Activated naive CD4-positive, alpha-beta T cell treated with anti-CD3 and anti-CD28 coated beads for 36 hours (primary cell): ENCODE measurements at regions not wholly inside any gene's neighbourhood (a gene's known extent, or its start where the extent isn't known, plus 50 kb on each side); places are given as distances from the start of the nearest gene placed in this dataset.

ENCODE experiments used
- CTCF ChIA-PET: fragments of 350-600 bp; sonication (Branson Sonifier 250); formaldehyde crosslinking; loops from one replicate; lab custom pipeline; 2021; ENCODE audit warnings: antibody characterized with exemption; lab: Charles Lee
- DNase-seq: peaks from one replicate; pipeline ENCODE4 v3.0.0-alpha.2; 2020
- H3K27ac Mint-ChIP-seq: one replicate; pipeline ENCODE4 v1.8.0; 2021; ENCODE audit warnings: mild to moderate bottlenecking, mixed read lengths
- H3K27me3 Mint-ChIP-seq: one replicate; pipeline ENCODE4 v1.8.0; 2021; ENCODE audit warnings: low read depth, mixed read lengths
- H3K36me3 Mint-ChIP-seq: one replicate; pipeline ENCODE4 v1.8.0; 2021; ENCODE audit warnings: low read depth, mixed read lengths
- H3K4me1 Mint-ChIP-seq: one replicate; pipeline ENCODE4 v1.8.0; 2021; ENCODE audit warnings: low read depth, mixed read lengths
- H3K4me3 Mint-ChIP-seq: one replicate; pipeline ENCODE4 v1.8.0; 2021; ENCODE audit warnings: mild to moderate bottlenecking, moderate library complexity, mixed read lengths
- H3K9me3 Mint-ChIP-seq: one replicate; pipeline ENCODE4 v1.8.0; 2021; ENCODE audit warnings: mixed read lengths
- intact Hi-C: fragments of 100-400 bp; cut with micrococcal nuclease; formaldehyde crosslinking; loops from one replicate; pipeline ENCODE4 v1.15.1; 2023

DNA sequence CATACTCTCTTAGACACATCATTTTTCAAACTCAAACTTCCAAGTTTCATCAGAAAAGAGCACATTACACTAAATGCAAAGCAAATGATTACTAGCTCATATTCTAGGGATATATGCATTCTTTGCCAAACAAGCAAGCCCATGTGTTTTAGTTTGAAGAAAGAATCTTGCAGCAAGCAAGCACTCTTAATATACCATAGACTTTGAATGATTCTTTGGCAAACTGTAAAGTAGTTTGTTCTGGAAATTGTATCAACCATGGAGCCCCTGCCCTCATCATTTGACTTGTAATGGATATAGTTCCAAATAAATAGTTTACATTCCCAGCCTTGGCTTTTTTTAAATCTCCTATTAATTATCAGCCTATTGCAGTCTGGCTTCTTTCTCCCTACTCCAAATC lies 325.2 kb downstream of the NR2F1-AS1 start:
- no peak overlapping the region for H3K27ac Mint-ChIP-seq
- no peak for DNase-seq
- intact Hi-C loops, result no loop called here
- no peak overlapping the region for H3K4me3 Mint-ChIP-seq
- H3K9me3 Mint-ChIP-seq, result no peaks in the 10 kb centered on the region
- H3K36me3 Mint-ChIP-seq, result no peaks in the 10 kb centered on the region
- CTCF ChIA-PET, result no interaction called here
- no peaks in the 10 kb centered on the region for H3K27me3 Mint-ChIP-seq
- H3K4me1 Mint-ChIP-seq, result no peaks in the 10 kb centered on the region

DNA sequence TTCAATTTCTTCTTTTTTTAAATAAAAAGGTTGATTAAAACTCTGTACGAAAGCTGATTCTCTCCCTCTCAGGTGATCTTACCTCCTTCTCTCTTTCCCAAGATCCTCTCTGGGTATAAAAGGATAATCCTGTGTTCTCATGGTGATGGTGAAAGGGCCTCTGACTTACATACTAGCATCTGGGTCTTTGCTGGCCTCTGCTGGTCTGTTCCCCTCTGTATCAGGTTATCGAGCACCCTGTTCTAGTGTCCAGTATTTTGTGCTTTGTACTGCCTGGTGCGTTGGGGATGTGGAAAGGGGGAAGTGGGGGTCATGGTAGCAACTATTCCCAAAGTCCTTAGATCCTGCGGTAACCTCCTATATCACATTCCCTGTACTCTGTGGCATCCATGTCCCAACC lies 328.9 kb downstream of the NR2F1-AS1 start:
- intact Hi-C loops, result no loop called here
- CTCF ChIA-PET, result no interaction called here
- H3K27me3 Mint-ChIP-seq, result no peaks in the 10 kb centered on the region
- DNase-seq, result no peak
- no peaks in the 10 kb centered on the region for H3K9me3 Mint-ChIP-seq
- no peaks in the 10 kb centered on the region for H3K36me3 Mint-ChIP-seq
- H3K4me3 Mint-ChIP-seq, result no peak overlapping the region
- no peaks in the 10 kb centered on the region for H3K4me1 Mint-ChIP-seq
- no peak overlapping the region for H3K27ac Mint-ChIP-seq

DNA sequence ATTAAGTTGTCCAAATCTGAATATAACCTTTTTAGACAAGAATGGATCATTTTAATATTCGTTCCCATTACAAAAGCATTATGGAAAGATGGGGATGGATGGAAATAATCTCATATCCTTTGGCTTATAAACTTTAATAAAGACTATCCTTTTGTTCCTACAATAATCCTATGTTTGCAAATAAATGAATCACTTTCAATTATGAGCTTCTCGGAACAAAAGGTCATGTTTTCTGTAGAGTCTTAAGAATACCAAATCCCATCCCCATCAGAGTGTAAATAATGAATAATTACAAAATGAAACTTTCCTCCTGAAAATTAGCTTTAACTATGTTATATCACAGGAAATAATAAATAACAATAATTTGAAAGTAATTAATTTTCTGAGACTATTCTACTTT lies 329.7 kb downstream of the NR2F1-AS1 start:
- intact Hi-C loops, result no loop called here
- no peaks in the 10 kb centered on the region for H3K27me3 Mint-ChIP-seq
- DNase-seq, result no peak
- CTCF ChIA-PET, result interaction anchor here (0.5 kb wide), 1 partner anchor 42 kb away, joined by 3 read pairs; no protein-coding TSS in a partner anchor
- H3K27ac Mint-ChIP-seq, result no peak overlapping the region
- no peaks in the 10 kb centered on the region for H3K36me3 Mint-ChIP-seq
- H3K4me1 Mint-ChIP-seq, result no peaks in the 10 kb centered on the region
- no peak overlapping the region for H3K4me3 Mint-ChIP-seq
- H3K9me3 Mint-ChIP-seq, result no peaks in the 10 kb centered on the region

DNA sequence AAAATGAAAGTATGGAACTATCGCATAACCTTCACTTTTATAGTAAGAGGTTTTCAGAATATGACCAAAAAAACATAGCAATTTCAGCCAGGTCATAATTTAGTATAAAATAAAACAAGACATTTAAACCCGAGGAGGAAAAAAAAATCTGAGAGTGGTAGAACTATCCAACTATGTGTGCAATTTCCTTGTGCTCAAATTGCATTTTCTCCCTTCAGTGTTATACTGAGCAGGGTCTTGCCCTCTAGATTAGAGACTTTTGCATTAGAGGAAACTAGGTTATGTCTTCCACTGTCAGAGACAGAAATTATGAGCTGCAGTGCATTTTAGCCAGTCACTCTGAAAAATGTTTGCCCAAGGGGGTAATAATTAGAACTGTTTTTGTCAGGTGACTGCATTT lies 330.6 kb downstream of the NR2F1-AS1 start:
- intact Hi-C loops, result no loop called here
- no peak for DNase-seq

DNA sequence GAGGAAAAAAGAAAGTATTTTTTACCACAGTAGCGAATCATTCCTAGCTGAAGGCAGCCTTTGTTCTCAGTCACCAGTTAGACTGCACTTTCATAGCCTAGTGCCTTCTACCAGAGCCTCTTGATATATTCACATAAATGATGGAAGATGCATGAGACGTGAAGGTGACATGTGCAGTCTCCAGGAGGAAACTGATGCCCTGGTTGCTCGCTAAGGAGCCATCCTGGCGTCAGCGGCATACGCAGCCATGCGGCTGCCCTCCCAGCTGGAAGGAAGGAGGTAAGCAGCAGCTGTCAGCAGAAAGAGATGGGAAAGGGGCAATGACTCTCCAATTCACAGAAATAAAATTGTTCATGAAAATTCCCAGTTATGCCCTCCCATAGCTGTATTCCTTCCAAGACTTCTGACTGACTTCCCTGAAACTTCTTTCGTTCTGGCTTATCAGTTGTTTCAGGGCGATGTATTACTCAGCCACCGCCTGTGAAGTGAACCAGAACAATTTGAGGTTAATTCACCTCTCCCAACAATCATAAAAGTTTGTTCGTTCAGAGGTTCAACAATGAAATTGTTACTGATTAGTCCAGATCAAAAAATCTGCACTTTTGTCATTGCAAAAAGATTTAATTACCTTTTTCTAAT lies 331.2 kb downstream of the NR2F1-AS1 start:
- CTCF ChIA-PET, result no interaction called here
- no peak for DNase-seq
- intact Hi-C loops, result no loop called here
- Mint-ChIP-seq H3K27me3 (no peaks in the 10 kb centered on the region), H3K4me3 (no peak overlapping the region), H3K36me3 (no peaks in the 10 kb centered on the region), H3K9me3 (no peaks in the 10 kb centered on the region), H3K4me1 (no peaks in the 10 kb centered on the region), H3K27ac (no peak overlapping the region)

More for the DNA sequence above, 330.6 kb downstream of the NR2F1-AS1 start:
- CTCF ChIA-PET, result interaction anchor here (0.6 kb wide), 1 partner anchor 1306 kb away, joined by 3 read pairs; no protein-coding TSS in a partner anchor
- no peak overlapping the region for H3K27ac Mint-ChIP-seq
- H3K27me3 Mint-ChIP-seq, result no peaks in the 10 kb centered on the region
- no peaks in the 10 kb centered on the region for H3K4me1 Mint-ChIP-seq
- H3K36me3 Mint-ChIP-seq, result no peaks in the 10 kb centered on the region
- H3K4me3 Mint-ChIP-seq, result no peak overlapping the region
- H3K9me3 Mint-ChIP-seq, result no peaks in the 10 kb centered on the region

DNA sequence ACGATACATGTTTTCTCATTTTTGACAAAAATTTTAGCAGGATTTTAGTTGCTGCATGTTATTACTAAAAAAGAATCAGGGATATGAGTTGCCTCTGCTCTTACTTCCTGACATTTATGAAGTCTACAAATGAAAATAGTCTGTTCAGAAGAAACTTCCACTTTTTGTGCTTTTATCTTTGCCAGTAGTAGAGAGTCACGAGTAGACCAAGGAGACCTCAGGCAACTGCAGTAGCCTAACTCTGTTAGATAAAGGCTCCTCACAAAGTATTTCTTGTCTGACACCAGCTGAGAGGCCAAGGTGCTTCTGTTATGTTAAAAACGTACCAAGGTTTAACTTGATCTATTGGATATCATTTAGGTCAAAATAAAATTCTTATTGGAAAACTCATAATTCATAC lies 333.9 kb downstream of the NR2F1-AS1 start:
- Mint-ChIP-seq H3K27me3 (no peaks in the 10 kb centered on the region), H3K4me1 (no peaks in the 10 kb centered on the region), H3K27ac (no peak overlapping the region), H3K36me3 (no peaks in the 10 kb centered on the region), H3K4me3 (no peak overlapping the region), H3K9me3 (no peaks in the 10 kb centered on the region)
- CTCF ChIA-PET, result no interaction called here
- no peak for DNase-seq
- intact Hi-C loops, result no loop called here

DNA sequence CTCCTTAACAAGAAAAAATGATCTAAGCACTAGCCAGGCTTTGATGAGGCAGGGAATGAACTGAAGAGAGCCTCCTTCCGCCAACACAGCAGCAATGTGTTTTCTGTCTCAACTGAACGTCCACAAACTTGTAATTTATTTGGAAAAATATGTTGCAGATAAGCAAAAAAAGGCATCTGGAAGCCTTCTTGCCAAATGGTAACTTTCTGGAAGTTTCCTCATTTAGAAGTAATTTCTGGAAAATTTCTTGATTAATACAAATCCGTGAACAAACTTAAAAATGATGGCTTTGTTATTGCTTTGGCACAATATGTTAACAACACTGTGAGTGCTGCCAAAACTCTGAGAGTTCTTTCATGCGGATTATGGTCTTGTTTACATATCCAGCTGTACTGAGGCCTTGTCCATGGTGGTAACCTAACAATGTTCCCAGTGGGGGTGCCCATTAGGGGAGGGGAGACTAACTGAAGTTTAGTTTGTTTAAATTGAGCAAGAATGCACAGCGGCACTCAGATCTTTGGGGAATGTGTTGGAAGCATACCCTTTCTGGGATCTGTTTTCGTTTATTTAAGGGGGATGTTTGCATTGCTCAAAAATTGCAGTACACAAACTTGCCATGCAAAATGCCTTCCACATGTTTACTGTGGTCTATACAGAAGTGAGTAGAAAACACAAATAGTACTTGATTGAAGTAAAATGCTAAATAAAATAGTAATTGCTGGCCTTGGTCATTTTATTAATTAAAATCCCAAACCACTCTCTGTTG lies 334.7 kb downstream of the NR2F1-AS1 start:
- H3K27ac Mint-ChIP-seq, result no peak overlapping the region
- intact Hi-C loops, result no loop called here
- CTCF ChIA-PET, result no interaction called here

DNA sequence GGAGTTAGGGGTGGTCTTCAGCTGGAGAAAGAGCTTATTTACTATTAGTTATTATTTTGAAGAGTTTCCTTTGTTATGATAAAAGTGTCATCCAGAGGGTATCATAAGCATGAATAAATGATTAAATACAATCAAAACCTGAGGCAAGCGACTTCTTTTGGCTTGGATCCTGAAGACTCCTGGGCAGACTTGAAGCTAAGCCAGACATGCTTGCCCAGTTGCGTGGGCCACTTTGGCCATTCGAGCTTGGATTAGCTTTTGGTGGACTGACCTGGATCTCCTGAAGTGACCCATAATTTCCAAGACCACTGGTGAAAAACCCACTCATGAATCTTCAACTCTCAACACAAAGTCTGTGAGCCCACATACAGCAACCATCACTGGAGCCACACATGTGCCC lies 335.8 kb downstream of the NR2F1-AS1 start:
- H3K27me3 Mint-ChIP-seq, result no peaks in the 10 kb centered on the region
- CTCF ChIA-PET, result no interaction called here
- intact Hi-C loops, result no loop called here
- no peak overlapping the region for H3K27ac Mint-ChIP-seq
- H3K4me3 Mint-ChIP-seq, result no peak overlapping the region
- no peaks in the 10 kb centered on the region for H3K9me3 Mint-ChIP-seq
- H3K4me1 Mint-ChIP-seq, result no peaks in the 10 kb centered on the region
- no peak for DNase-seq
- no peaks in the 10 kb centered on the region for H3K36me3 Mint-ChIP-seq

More for the DNA sequence above, 334.7 kb downstream of the NR2F1-AS1 start:
- H3K9me3 Mint-ChIP-seq, result no peaks in the 10 kb centered on the region
- H3K4me1 Mint-ChIP-seq, result no peaks in the 10 kb centered on the region
- H3K27me3 Mint-ChIP-seq, result no peaks in the 10 kb centered on the region
- H3K4me3 Mint-ChIP-seq, result no peak overlapping the region
- no peak for DNase-seq
- no peaks in the 10 kb centered on the region for H3K36me3 Mint-ChIP-seq

DNA sequence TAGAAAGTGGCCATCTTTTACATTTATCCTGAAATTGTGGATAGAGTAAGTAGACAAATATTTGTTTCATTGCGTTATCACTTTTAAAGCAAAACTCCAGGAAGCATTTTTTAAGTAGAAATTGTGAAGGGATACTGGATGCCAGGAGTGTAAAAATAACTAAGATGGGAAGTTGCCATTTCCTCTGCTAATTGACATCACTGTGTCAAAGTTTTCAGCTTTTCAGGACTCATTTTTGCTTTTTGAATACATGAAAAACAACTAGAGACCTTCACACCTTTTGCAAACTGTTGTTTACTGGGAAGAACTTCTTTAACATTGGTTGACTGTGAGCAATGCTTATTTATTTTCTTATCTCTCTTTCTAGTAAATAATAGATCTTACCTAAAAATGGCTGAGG lies 337.5 kb downstream of the NR2F1-AS1 start:
- H3K36me3 Mint-ChIP-seq, result no peaks in the 10 kb centered on the region

DNA sequence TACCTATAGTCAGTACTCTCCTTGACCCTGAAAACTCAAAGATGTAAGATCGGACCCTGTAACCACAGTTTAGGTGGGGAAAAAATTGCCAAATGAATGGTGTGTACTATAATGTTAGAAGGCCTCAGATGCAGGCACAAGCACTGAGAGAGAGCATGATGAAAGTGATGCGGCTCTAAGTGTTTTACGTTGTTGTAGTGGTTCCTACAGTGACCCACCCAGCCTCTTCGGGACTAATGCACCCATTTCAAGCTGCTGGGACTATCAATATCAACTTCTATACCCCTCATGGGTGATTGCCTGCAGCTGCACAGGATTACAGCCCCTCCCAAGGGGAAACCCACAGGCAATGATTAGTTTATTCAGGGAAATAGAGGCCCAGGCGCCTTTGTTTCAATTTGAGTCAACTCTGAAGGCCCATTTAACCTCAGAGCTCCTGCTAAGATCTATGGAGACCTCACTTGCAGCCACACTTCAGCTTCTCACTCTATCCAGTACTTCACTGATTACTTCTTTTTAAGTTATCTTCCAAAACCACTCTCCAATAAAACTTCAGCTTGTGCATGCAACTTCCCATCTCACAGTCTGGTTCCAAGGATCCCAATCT lies 340.7 kb downstream of the NR2F1-AS1 start:
- CTCF ChIA-PET, result no interaction called here
- Mint-ChIP-seq H3K36me3 (no peaks in the 10 kb centered on the region), H3K27ac (no peak overlapping the region), H3K9me3 (no peaks in the 10 kb centered on the region), H3K4me3 (no peak overlapping the region), H3K27me3 (no peaks in the 10 kb centered on the region), H3K4me1 (no peaks in the 10 kb centered on the region)
- no peak for DNase-seq
- intact Hi-C loops, result no loop called here

More for the DNA sequence above, 337.5 kb downstream of the NR2F1-AS1 start:
- CTCF ChIA-PET, result no interaction called here
- Mint-ChIP-seq H3K27me3 (no peaks in the 10 kb centered on the region), H3K4me3 (no peak overlapping the region), H3K9me3 (no peaks in the 10 kb centered on the region), H3K27ac (no peak overlapping the region), H3K4me1 (no peaks in the 10 kb centered on the region)
- DNase-seq, result no peak
- intact Hi-C loops, result no loop called here

DNA sequence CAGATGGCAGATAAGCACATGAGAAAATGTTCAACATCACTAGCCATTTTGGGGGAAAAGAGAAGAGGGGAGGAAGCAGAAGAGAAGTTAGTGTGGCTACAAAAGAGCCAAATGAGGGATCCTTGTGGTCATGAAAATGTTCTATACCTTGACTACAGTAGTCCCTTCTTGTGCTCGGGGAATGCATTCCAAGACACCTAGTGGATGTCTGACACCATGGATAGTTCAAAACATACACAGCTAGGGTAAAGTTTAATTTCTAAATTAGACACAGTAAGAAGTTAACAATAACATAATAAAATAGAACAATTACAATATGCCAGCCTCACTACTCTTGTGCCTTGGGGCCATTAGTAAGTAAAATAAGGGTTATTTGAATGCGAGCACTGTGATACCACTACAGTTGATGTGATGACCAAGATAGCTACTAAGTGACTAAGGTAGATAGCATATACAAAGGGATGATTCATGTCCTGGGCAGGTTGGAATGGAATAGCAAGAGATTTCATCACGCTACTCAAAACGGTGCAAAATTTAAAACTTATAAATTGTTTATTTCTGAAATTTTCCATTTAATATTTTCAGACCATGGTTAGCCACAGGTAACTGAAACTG lies 344.1 kb downstream of the NR2F1-AS1 start:
- no peak for DNase-seq
- no peaks in the 10 kb centered on the region for H3K27me3 Mint-ChIP-seq
- intact Hi-C loops, result no loop called here
- no peaks in the 10 kb centered on the region for H3K36me3 Mint-ChIP-seq
- H3K27ac Mint-ChIP-seq, result no peak overlapping the region
- no peak overlapping the region for H3K4me3 Mint-ChIP-seq
- CTCF ChIA-PET, result no interaction called here
- H3K4me1 Mint-ChIP-seq, result no peaks in the 10 kb centered on the region
- no peaks in the 10 kb centered on the region for H3K9me3 Mint-ChIP-seq

DNA sequence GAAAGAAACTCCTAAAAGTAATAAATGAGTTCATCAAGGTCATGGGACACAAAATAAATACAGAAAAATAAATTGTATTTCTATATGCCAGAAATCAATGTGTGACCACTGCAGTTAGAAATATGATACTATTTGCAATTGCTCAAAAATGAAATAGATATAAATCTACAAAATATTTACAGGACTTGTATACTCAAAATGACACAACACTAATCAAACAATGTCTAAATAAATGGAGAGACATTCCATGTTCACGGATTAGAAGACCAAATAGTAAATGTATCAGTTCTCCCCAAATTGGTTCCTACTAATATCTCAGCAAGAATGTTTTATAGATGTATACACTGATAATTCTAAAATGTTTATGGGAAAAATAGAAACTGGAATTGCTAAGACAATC lies 345.3 kb downstream of the NR2F1-AS1 start:
- Mint-ChIP-seq H3K4me1 (no peaks in the 10 kb centered on the region), H3K36me3 (no peaks in the 10 kb centered on the region), H3K4me3 (no peak overlapping the region), H3K9me3 (no peaks in the 10 kb centered on the region), H3K27ac (no peak overlapping the region), H3K27me3 (no peaks in the 10 kb centered on the region)
- no peak for DNase-seq
- intact Hi-C loops, result no loop called here
- CTCF ChIA-PET, result no interaction called here
